Uterus (tissue), 2 donors: ENCODE measurements at regions not wholly inside any gene's neighbourhood (a gene's known extent, or its start where the extent isn't known, plus 50 kb on each side); places are given as distances from the start of the nearest gene placed in this dataset.

Source experiments
- POLR2A ChIP-seq, 2 donors: fragments of 450-650 bp; IDR thresholded peaks; one replicate each; pipeline ENCODE4 v1.6.1; 2016; ENCODE audit warnings: antibody characterized with exemption in 2 of 2, mild to moderate bottlenecking in 1 of 2, moderate library complexity in 1 of 2
- TF ChIP-seq, protein P1 (sequence below), 4 experiments: fragments of 200-600 bp in 2 of 4; fragments of 450-650 bp in 2 of 4; sonication (generic) in 2 of 4; IDR thresholded peaks; one replicate each; pipeline ENCODE4 v1.5.1; 2016 to 2019; ENCODE audit warnings: antibody characterized with exemption in 4 of 4, mild to moderate bottlenecking in 2 of 4, moderate library complexity in 1 of 4

DNA sequence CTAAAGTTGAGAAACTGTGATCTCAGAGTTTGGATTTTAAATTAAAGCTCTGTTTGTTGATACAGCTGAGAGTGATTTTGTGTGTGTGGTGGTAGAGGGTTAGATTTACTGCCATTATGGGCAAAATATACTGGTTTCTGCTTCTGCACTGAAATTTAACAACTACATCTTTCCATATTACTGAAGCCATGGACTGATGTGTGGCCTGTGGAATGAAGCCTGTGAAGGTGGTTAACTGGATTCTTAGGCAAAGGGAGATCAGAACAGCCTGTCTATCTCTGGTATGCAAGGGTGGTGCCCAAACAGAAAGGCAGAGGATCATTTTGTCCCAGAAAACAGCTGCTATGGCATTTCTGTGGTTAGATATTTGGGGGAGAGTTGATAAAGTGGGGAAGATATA is 297.3 kb upstream of the THBS1 start:
- TF ChIP-seq POLR2A (IDR thresholded peaks at IDR 0.05): no peak
- TF ChIP-seq, protein P1, sequence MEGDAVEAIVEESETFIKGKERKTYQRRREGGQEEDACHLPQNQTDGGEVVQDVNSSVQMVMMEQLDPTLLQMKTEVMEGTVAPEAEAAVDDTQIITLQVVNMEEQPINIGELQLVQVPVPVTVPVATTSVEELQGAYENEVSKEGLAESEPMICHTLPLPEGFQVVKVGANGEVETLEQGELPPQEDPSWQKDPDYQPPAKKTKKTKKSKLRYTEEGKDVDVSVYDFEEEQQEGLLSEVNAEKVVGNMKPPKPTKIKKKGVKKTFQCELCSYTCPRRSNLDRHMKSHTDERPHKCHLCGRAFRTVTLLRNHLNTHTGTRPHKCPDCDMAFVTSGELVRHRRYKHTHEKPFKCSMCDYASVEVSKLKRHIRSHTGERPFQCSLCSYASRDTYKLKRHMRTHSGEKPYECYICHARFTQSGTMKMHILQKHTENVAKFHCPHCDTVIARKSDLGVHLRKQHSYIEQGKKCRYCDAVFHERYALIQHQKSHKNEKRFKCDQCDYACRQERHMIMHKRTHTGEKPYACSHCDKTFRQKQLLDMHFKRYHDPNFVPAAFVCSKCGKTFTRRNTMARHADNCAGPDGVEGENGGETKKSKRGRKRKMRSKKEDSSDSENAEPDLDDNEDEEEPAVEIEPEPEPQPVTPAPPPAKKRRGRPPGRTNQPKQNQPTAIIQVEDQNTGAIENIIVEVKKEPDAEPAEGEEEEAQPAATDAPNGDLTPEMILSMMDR (IDR thresholded peaks at IDR 0.05): no peak
